ENCODE measurements at regions not wholly inside any gene's neighbourhood (a gene's known extent, or its start where the extent isn't known, plus 50 kb on each side); places are given as distances from the start of the nearest gene placed in this dataset.

DNA sequence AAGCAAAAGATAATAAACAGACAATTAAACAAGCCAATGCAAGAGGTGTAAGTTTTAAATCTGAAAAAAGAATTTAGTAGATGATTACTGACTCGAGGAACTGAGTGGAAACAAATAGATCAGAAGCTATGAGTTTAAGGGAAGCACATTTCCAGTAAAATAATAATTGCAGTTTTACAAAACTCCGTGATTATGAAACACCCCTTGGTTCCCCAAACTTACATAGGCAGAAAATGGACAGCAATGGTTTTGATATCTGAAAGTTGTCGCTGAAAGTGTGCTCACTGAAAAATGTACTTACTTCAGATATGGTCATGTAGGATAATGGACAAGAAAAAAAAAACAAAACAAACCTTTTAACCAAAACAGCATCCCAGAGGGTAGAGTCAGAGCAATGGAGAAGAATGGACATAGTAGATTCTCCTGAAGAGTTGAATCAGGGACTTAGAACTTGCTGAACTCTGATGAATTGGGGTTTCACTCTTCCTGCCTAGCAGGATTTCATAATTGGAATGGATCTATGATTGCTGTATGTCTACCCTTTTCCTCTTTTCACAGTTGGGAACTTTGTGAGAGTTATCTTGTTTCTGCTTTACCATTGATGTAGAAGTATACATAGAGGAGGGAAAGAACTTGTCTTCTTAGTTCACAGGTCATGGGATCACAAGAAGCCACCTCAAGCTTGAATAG, 305.6 kb upstream of the ZEB2 start:
- Histone ChIP-seq H3K9ac (ENCODE audit: low read length) (no peak overlapping the region), H3K4me1 (ENCODE audit: control insufficient read depth in 1 of 2, insufficient read depth in 2 of 2, low read length in 2 of 2) (no peaks in the 10 kb centered on the region), H3K4me2 (ENCODE audit: low read length) (no peak overlapping the region), H3K27ac (ENCODE audit: low read depth, low read length) (no peak overlapping the region), H3K9me2 (ENCODE audit: insufficient read depth) (no peaks in the 10 kb centered on the region), H3K27me3 (ENCODE audit: insufficient read depth, low read length) (no peaks in the 10 kb centered on the region), H2AFZ (ENCODE audit: low read depth, low read length, poor library complexity, severe bottlenecking) (no peak overlapping the region), H3K36me3 (ENCODE audit: control insufficient read depth in 1 of 2, insufficient read depth in 2 of 2, low read length in 2 of 2) (no peaks in the 10 kb centered on the region), H3K9me3 (ENCODE audit: control insufficient read depth in 1 of 2, insufficient read depth in 1 of 2, low read depth in 1 of 2, low read length in 2 of 2) (no peaks in the 10 kb centered on the region), H3K4me3 (replicated peaks in 1 of 2; ENCODE audit: low read depth in 1 of 2, low read length in 2 of 2) (no peak overlapping the region), H4K20me1 (ENCODE audit: insufficient read depth) (no peaks in the 10 kb centered on the region), H3K79me2 (ENCODE audit: insufficient read depth, low read length) (no peaks in the 10 kb centered on the region)
- ChIA-PET CTCF (no interaction called here), POLR2A (no interaction called here), RAD21 (ENCODE audit: low non-redundant PET in 1 of 2, low total read pairs in 2 of 2, uncharacterized antibody in 2 of 2, unreplicated experiment in 2 of 2) (no interaction called here)
- no peak for ATAC-seq
- TF ChIP-seq ZBTB33 (IDR thresholded peaks at IDR 0.05; ENCODE audit: extremely low read depth, insufficient replicate concordance, low read length), result no peak
- TF ChIP-seq CEBPB (IDR thresholded peaks at IDR 0.05; ENCODE audit: low read depth), result no peak
- TF ChIP-seq JUND (IDR thresholded peaks at IDR 0.05), result no peak
- TF ChIP-seq SRF (IDR thresholded peaks at IDR 0.05; ENCODE audit: low read depth), result no peak
- TF ChIP-seq YY1 (IDR thresholded peaks at IDR 0.05; ENCODE audit: extremely low read depth, insufficient replicate concordance, low read depth, low read length), result no peak
- TF ChIP-seq ZNF274 (IDR thresholded peaks at IDR 0.05; ENCODE audit: low read depth, low read length), result no peak
- TF ChIP-seq, protein P1, sequence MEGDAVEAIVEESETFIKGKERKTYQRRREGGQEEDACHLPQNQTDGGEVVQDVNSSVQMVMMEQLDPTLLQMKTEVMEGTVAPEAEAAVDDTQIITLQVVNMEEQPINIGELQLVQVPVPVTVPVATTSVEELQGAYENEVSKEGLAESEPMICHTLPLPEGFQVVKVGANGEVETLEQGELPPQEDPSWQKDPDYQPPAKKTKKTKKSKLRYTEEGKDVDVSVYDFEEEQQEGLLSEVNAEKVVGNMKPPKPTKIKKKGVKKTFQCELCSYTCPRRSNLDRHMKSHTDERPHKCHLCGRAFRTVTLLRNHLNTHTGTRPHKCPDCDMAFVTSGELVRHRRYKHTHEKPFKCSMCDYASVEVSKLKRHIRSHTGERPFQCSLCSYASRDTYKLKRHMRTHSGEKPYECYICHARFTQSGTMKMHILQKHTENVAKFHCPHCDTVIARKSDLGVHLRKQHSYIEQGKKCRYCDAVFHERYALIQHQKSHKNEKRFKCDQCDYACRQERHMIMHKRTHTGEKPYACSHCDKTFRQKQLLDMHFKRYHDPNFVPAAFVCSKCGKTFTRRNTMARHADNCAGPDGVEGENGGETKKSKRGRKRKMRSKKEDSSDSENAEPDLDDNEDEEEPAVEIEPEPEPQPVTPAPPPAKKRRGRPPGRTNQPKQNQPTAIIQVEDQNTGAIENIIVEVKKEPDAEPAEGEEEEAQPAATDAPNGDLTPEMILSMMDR (IDR thresholded peaks at IDR 0.05 in 2 of 3, conservative IDR thresholded peaks at IDR 0.05 in 1 of 3; ENCODE audit: borderline replicate concordance in 1 of 3, insufficient read depth in 1 of 3, low read depth in 2 of 3, low read length in 2 of 3), result no peak
- no peak for TF ChIP-seq EGR1 (IDR thresholded peaks at IDR 0.05; ENCODE audit: low read depth)
- TF ChIP-seq, protein P2, sequence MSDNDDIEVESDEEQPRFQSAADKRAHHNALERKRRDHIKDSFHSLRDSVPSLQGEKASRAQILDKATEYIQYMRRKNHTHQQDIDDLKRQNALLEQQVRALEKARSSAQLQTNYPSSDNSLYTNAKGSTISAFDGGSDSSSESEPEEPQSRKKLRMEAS (IDR thresholded peaks at IDR 0.05), result no peak
- no peak for TF ChIP-seq EZH2 (IDR thresholded peaks at IDR 0.05)
- TF ChIP-seq TCF7L2 (IDR thresholded peaks at IDR 0.05; ENCODE audit: borderline replicate concordance, extremely low read depth, insufficient read depth, insufficient read length), result no peak
- no peak for TF ChIP-seq ZFX (IDR thresholded peaks at IDR 0.05)
- no peak for TF ChIP-seq ATF3 (IDR thresholded peaks at IDR 0.05)
- no peak for TF ChIP-seq SIN3A (IDR thresholded peaks at IDR 0.05; ENCODE audit: low read depth)
- no peak for TF ChIP-seq FOSL1 (IDR thresholded peaks at IDR 0.05; ENCODE audit: low read depth)
- TF ChIP-seq, protein P3, sequence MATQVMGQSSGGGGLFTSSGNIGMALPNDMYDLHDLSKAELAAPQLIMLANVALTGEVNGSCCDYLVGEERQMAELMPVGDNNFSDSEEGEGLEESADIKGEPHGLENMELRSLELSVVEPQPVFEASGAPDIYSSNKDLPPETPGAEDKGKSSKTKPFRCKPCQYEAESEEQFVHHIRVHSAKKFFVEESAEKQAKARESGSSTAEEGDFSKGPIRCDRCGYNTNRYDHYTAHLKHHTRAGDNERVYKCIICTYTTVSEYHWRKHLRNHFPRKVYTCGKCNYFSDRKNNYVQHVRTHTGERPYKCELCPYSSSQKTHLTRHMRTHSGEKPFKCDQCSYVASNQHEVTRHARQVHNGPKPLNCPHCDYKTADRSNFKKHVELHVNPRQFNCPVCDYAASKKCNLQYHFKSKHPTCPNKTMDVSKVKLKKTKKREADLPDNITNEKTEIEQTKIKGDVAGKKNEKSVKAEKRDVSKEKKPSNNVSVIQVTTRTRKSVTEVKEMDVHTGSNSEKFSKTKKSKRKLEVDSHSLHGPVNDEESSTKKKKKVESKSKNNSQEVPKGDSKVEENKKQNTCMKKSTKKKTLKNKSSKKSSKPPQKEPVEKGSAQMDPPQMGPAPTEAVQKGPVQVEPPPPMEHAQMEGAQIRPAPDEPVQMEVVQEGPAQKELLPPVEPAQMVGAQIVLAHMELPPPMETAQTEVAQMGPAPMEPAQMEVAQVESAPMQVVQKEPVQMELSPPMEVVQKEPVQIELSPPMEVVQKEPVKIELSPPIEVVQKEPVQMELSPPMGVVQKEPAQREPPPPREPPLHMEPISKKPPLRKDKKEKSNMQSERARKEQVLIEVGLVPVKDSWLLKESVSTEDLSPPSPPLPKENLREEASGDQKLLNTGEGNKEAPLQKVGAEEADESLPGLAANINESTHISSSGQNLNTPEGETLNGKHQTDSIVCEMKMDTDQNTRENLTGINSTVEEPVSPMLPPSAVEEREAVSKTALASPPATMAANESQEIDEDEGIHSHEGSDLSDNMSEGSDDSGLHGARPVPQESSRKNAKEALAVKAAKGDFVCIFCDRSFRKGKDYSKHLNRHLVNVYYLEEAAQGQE (IDR thresholded peaks at IDR 0.05; ENCODE audit: low read depth), result no peak
- TF ChIP-seq POLR2A (IDR thresholded peaks at IDR 0.05; ENCODE audit: borderline replicate concordance, extremely low read depth, insufficient read depth, insufficient read length), result no peak
- no peak for TF ChIP-seq ELF1 (IDR thresholded peaks at IDR 0.05; ENCODE audit: borderline replicate concordance, low read depth)
- TF ChIP-seq RAD21 (IDR thresholded peaks at IDR 0.05; ENCODE audit: low read depth), result no peak
- intact Hi-C loops (cut with micrococcal nuclease), result no loop called here
- DNase-seq (ENCODE audit: low read depth, low spot score), result no peak
- no TSS peak for BruUV-seq (replicated peaks)
